Astrocyte (in vitro differentiated cells and primary cell): ENCODE measurements at regions not wholly inside any gene's neighbourhood (a gene's known extent, or its start where the extent isn't known, plus 50 kb on each side); places are given as distances from the start of the nearest gene placed in this dataset.

Source experiments
- EZH2 ChIP-seq: IDR thresholded peaks from 2 replicates; pipeline ENCODE4 v1.6.1; 2012; ENCODE audit warnings: mild to moderate bottlenecking, low read length, inconsistent platforms; ENCODE audit not compliant: insufficient read depth
- TF ChIP-seq, protein P1 (sequence below): IDR thresholded peaks from 2 replicates; pipeline ENCODE4 v1.5.1; 2011; ENCODE audit warnings: low read depth, mild to moderate bottlenecking, inconsistent platforms, low read length, moderate library complexity; ENCODE audit not compliant: insufficient read depth

DNA sequence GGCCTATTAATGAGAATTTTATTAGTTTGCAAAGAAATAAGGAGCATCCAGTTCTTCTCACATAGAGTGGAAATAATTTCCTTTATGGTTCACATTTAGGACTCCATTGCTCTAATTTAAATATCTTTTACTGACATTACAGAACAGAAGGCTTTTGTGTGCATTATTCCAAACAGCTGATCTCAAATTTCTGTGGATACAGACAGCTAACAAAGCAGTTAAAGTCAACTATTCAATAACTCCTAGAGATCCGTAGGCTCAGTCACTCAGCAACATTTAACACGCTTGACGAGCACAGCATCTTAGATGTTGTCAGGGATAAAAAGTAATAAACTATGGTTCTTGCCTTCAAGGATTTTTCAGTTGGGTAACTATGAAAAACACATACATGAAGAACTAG, 305.8 kb upstream of the SYNCRIP start:
- TF ChIP-seq, protein P1, sequence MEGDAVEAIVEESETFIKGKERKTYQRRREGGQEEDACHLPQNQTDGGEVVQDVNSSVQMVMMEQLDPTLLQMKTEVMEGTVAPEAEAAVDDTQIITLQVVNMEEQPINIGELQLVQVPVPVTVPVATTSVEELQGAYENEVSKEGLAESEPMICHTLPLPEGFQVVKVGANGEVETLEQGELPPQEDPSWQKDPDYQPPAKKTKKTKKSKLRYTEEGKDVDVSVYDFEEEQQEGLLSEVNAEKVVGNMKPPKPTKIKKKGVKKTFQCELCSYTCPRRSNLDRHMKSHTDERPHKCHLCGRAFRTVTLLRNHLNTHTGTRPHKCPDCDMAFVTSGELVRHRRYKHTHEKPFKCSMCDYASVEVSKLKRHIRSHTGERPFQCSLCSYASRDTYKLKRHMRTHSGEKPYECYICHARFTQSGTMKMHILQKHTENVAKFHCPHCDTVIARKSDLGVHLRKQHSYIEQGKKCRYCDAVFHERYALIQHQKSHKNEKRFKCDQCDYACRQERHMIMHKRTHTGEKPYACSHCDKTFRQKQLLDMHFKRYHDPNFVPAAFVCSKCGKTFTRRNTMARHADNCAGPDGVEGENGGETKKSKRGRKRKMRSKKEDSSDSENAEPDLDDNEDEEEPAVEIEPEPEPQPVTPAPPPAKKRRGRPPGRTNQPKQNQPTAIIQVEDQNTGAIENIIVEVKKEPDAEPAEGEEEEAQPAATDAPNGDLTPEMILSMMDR = no peak
- TF ChIP-seq EZH2 = no peak
